Cardiac fibroblast (primary cell): ENCODE measurements at regions not wholly inside any gene's neighbourhood (a gene's known extent, or its start where the extent isn't known, plus 50 kb on each side); places are given as distances from the start of the nearest gene placed in this dataset.

Experiments used
- DNase-seq, 2 donors: peaks; one replicate each; pipeline versions ENCODE4 v3.0.0 to v3.0.0-alpha.2; 2010; ENCODE audit warnings: low read depth in 2 of 2
- H3K4me3 ChIP-seq, 2 donors: replicated peaks in 1 of 2; 1 replicate in 1 of 2; 2 replicates in 1 of 2; pipeline ENCODE4 v1.5.1; 2011; ENCODE audit warnings: low read depth in 2 of 2, low read length in 2 of 2, mild to moderate bottlenecking in 2 of 2, moderate library complexity in 1 of 2
- CTCF ChIP-seq: IDR thresholded peaks from one replicate; pipeline ENCODE4 v1.5.1; 2011; ENCODE audit warnings: low read depth, mild to moderate bottlenecking, low read length, inconsistent platforms

GRCh38 chr3:73781541-73781940 is 156.8 kb upstream of the PDZRN3 start:
- H3K4me3 ChIP-seq, result no peak overlapping the region
- DNase-seq, result no peak
- TF ChIP-seq CTCF, result no peak

- TF ChIP-seq CTCF, result no peak
- DNase-seq, result peak in 1 of 2 donors; percentile 51
- H3K4me3 ChIP-seq, result no peak overlapping the region
These were observed 149.9 kb upstream of the PDZRN3 start for GRCh38 chr3:73774645-73775044.

GRCh38 chr3:73773233-73773632 is 148.5 kb upstream of the PDZRN3 start:
- no peak for TF ChIP-seq CTCF
- no peak overlapping the region for H3K4me3 ChIP-seq
- no peak for DNase-seq

- no peak for TF ChIP-seq CTCF
- peak in 1 of 2 donors; percentile 17 for DNase-seq
- no peak overlapping the region for H3K4me3 ChIP-seq
These were observed 147.5 kb upstream of the PDZRN3 start for GRCh38 chr3:73772076-73772886.

- TF ChIP-seq CTCF, result no peak
- DNase-seq, result no peak
- no peak overlapping the region for H3K4me3 ChIP-seq
These were observed 144.0 kb upstream of the PDZRN3 start for GRCh38 chr3:73768524-73769308.

GRCh38 chr3:73766599-73767381 is 142.0 kb upstream of the PDZRN3 start:
- peak overlapping the region in 1 of 2 donors; percentile 16 for H3K4me3 ChIP-seq
- DNase-seq, result peak; percentile 80 to 95

More at GRCh38 chr3:73766599-73767381, 142.0 kb upstream of the PDZRN3 start:
- TF ChIP-seq CTCF, result no peak
